ENCODE measurements at regions not wholly inside any gene's neighbourhood (a gene's known extent, or its start where the extent isn't known, plus 50 kb on each side); places are given as distances from the start of the nearest gene placed in this dataset.

- Histone ChIP-seq H3K4me3 (no peak overlapping the region), H3K36me3 (ENCODE audit: low read depth) (no peaks in the 10 kb centered on the region), H3K4me1 (ENCODE audit: low read depth) (no peaks in the 10 kb centered on the region), H3K9me3 (no peaks in the 10 kb centered on the region)
- no peak for TF ChIP-seq CTCF (IDR thresholded peaks at IDR 0.05)
- DNase-seq (no peak), ATAC-seq (no peak)
- intact Hi-C loops (cut with DNase I, micrococcal nuclease) = no loop called here
Measured at GRCh38 chr12:63226792-63227463, 75.9 kb upstream of the AVPR1A start.

GRCh38 chr12:63224396-63224795, 73.4 kb upstream of the AVPR1A start:
- DNase-seq = no peak
- intact Hi-C loops (cut with DNase I, micrococcal nuclease) = no loop called here
- no peak for TF ChIP-seq CTCF (IDR thresholded peaks at IDR 0.05)
- ATAC-seq = no peak
- Histone ChIP-seq H3K36me3 (ENCODE audit: low read depth) (no peaks in the 10 kb centered on the region), H3K4me3 (no peak overlapping the region), H3K9me3 (no peaks in the 10 kb centered on the region), H3K4me1 (ENCODE audit: low read depth) (no peaks in the 10 kb centered on the region)

- ATAC-seq (no peak), DNase-seq (no peak)
- Histone ChIP-seq H3K9me3 (no peaks in the 10 kb centered on the region), H3K4me3 (no peak overlapping the region), H3K4me1 (ENCODE audit: low read depth) (no peaks in the 10 kb centered on the region), H3K36me3 (ENCODE audit: low read depth) (no peaks in the 10 kb centered on the region)
- intact Hi-C loops (cut with DNase I, micrococcal nuclease) = no loop called here
- TF ChIP-seq CTCF (IDR thresholded peaks at IDR 0.05) = no peak
Measured at GRCh38 chr12:63223128-63223527, 72.1 kb upstream of the AVPR1A start.

- Histone ChIP-seq H3K4me1 (ENCODE audit: low read depth) (no peaks in the 10 kb centered on the region), H3K36me3 (ENCODE audit: low read depth) (no peaks in the 10 kb centered on the region), H3K4me3 (no peak overlapping the region), H3K9me3 (no peaks in the 10 kb centered on the region)
- intact Hi-C loops (cut with DNase I, micrococcal nuclease) = no loop called here
- no peak for TF ChIP-seq CTCF (IDR thresholded peaks at IDR 0.05)
- ATAC-seq = no peak
- DNase-seq = no peak
Measured at GRCh38 chr12:63222582-63222981, 71.6 kb upstream of the AVPR1A start.

- no peaks in the 10 kb centered on the region for H3K36me3 ChIP-seq (ENCODE audit: low read depth)
- intact Hi-C loops (cut with DNase I, micrococcal nuclease) = no loop called here
- ATAC-seq = no peak
- DNase-seq = no peak
- H3K9me3 ChIP-seq = no peaks in the 10 kb centered on the region
- H3K4me1 ChIP-seq (ENCODE audit: low read depth) = no peaks in the 10 kb centered on the region
- no peak for TF ChIP-seq CTCF (IDR thresholded peaks at IDR 0.05)
- no peak overlapping the region for H3K4me3 ChIP-seq
Measured at GRCh38 chr12:63220921-63221320, 69.9 kb upstream of the AVPR1A start.

- TF ChIP-seq CTCF (IDR thresholded peaks at IDR 0.05) = no peak
- intact Hi-C loops (cut with DNase I, micrococcal nuclease) = no loop called here
- DNase-seq (no peak), ATAC-seq (no peak)
- no peaks in the 10 kb centered on the region for H3K9me3 ChIP-seq
- no peaks in the 10 kb centered on the region for H3K36me3 ChIP-seq (ENCODE audit: low read depth)
- H3K4me1 ChIP-seq (ENCODE audit: low read depth) = no peaks in the 10 kb centered on the region
- no peak overlapping the region for H3K4me3 ChIP-seq
Measured at GRCh38 chr12:63212316-63212715, 61.3 kb upstream of the AVPR1A start.

All from mucosa of descending colon (tissue), 3 donors.